ENCODE measurements at regions not wholly inside any gene's neighbourhood (a gene's known extent, or its start where the extent isn't known, plus 50 kb on each side); places are given as distances from the start of the nearest gene placed in this dataset.

DNA sequence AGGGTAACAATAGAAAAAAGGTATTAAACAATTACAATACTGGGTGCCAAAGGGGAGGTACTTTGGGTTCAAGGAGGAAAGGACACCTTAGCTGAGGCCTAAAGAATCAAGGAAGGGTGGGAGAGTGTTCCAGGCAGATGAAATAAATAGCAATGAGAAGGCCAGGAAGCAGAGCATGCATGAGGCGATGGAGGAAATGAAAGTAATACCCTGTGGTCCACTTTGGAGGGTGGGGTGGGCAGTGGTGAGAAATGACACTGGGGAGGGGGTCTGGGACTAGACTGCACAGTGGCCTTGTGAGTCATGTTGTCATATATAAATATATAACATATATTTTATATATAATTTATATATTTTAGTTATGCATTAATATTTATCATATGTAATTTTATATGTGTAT is 55.9 kb downstream of the BHLHE40 start:
- Histone ChIP-seq H3K27ac (ENCODE audit: low read depth, low read length) (no peak overlapping the region), H3K36me3 (ENCODE audit: low read length) (no peaks in the 10 kb centered on the region), H3K79me2 (ENCODE audit: insufficient read depth, low read length) (no peaks in the 10 kb centered on the region), H3K4me3 (ENCODE audit: insufficient read depth, low read length, poor library complexity, severe bottlenecking) (no peak overlapping the region), H3K9me3 (ENCODE audit: insufficient read depth, low read length) (no peaks in the 10 kb centered on the region), H3F3A (ENCODE audit: insufficient read depth) (no peaks in the 10 kb centered on the region), H3K4me2 (ENCODE audit: low read depth, low read length, poor library complexity, severe bottlenecking) (no peak overlapping the region), H3K9me2 (replicated peaks; ENCODE audit: insufficient read depth, low read length) (no peaks in the 10 kb centered on the region), H3K27me3 (ENCODE audit: low read length) (no peaks in the 10 kb centered on the region), H2AFZ (ENCODE audit: low read depth, low read length, severe bottlenecking) (no peak overlapping the region), H3K9ac (ENCODE audit: low read length) (no peak overlapping the region), H4K20me1 (ENCODE audit: low read depth, low read length) (no peaks in the 10 kb centered on the region)
- no peak for TF ChIP-seq EZH2phosphoT487 (conservative IDR thresholded peaks at IDR 0.05; ENCODE audit: low read length)
- TF ChIP-seq, protein P1, sequence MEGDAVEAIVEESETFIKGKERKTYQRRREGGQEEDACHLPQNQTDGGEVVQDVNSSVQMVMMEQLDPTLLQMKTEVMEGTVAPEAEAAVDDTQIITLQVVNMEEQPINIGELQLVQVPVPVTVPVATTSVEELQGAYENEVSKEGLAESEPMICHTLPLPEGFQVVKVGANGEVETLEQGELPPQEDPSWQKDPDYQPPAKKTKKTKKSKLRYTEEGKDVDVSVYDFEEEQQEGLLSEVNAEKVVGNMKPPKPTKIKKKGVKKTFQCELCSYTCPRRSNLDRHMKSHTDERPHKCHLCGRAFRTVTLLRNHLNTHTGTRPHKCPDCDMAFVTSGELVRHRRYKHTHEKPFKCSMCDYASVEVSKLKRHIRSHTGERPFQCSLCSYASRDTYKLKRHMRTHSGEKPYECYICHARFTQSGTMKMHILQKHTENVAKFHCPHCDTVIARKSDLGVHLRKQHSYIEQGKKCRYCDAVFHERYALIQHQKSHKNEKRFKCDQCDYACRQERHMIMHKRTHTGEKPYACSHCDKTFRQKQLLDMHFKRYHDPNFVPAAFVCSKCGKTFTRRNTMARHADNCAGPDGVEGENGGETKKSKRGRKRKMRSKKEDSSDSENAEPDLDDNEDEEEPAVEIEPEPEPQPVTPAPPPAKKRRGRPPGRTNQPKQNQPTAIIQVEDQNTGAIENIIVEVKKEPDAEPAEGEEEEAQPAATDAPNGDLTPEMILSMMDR (IDR thresholded peaks at IDR 0.05; ENCODE audit: insufficient read depth, low read length, poor library complexity, severe bottlenecking), result no peak

DNA sequence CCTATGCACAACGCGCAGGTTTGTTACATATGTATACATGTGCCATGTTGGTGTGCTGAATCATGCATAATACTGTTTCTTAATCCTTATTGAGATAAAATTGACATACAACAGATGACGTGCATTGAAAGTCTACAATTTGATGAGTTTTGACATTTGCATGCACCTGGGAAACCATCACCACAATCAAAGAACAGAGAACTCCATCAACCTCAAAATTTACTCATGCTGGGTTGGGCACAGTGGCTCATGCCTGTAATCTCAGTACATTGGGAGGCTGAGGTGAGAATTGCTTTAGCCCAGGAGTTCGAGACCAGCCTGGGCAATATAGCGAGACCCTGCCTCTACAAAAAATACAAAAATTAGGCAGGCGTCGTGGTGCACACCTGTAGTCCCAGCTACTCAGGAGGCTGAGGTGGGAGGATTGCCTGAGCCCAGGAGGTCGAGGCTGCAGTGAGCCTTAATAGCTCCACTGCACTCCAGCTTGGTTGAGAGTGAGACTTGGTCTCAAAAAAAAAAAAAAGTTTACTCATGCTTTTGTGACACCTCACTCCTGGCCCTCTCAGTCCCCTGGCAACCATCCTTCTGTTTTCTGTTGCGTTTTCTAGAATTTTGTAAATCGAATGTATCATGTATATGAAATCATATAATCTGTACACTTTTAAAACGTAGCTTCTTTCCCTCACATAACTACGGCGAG is 56.6 kb downstream of the BHLHE40 start:
- Histone ChIP-seq H3K27ac (ENCODE audit: low read depth, low read length) (no peak overlapping the region), H3K27me3 (ENCODE audit: low read length) (no peaks in the 10 kb centered on the region), H3F3A (ENCODE audit: insufficient read depth) (no peaks in the 10 kb centered on the region), H2AFZ (ENCODE audit: low read depth, low read length, severe bottlenecking) (no peak overlapping the region), H3K4me3 (ENCODE audit: insufficient read depth, low read length, poor library complexity, severe bottlenecking) (no peak overlapping the region), H3K9ac (ENCODE audit: low read length) (no peak overlapping the region), H3K9me2 (replicated peaks; ENCODE audit: insufficient read depth, low read length) (no peaks in the 10 kb centered on the region), H3K4me2 (ENCODE audit: low read depth, low read length, poor library complexity, severe bottlenecking) (no peak overlapping the region), H3K9me3 (ENCODE audit: insufficient read depth, low read length) (no peaks in the 10 kb centered on the region), H3K79me2 (ENCODE audit: insufficient read depth, low read length) (no peaks in the 10 kb centered on the region), H4K20me1 (ENCODE audit: low read depth, low read length) (no peaks in the 10 kb centered on the region), H3K36me3 (ENCODE audit: low read length) (no peaks in the 10 kb centered on the region)
- TF ChIP-seq, protein P1 (IDR thresholded peaks at IDR 0.05; ENCODE audit: insufficient read depth, low read length, poor library complexity, severe bottlenecking), result no peak
- TF ChIP-seq EZH2phosphoT487 (conservative IDR thresholded peaks at IDR 0.05; ENCODE audit: low read length), result no peak

- no peak overlapping the region for H2AFZ ChIP-seq (ENCODE audit: low read depth, low read length, severe bottlenecking)
- no peaks in the 10 kb centered on the region for H3K27me3 ChIP-seq (ENCODE audit: low read length)
- no peaks in the 10 kb centered on the region for H3K9me3 ChIP-seq (ENCODE audit: insufficient read depth, low read length)
- no peaks in the 10 kb centered on the region for H3F3A ChIP-seq (ENCODE audit: insufficient read depth)
- H3K4me3 ChIP-seq (ENCODE audit: insufficient read depth, low read length, poor library complexity, severe bottlenecking), result no peak overlapping the region
- no peaks in the 10 kb centered on the region for H3K79me2 ChIP-seq (ENCODE audit: insufficient read depth, low read length)
- H3K27ac ChIP-seq (ENCODE audit: low read depth, low read length), result no peak overlapping the region
- H4K20me1 ChIP-seq (ENCODE audit: low read depth, low read length), result no peaks in the 10 kb centered on the region
- no peak overlapping the region for H3K9ac ChIP-seq (ENCODE audit: low read length)
- TF ChIP-seq, protein P1 (IDR thresholded peaks at IDR 0.05; ENCODE audit: insufficient read depth, low read length, poor library complexity, severe bottlenecking), result no peak
- TF ChIP-seq EZH2phosphoT487 (conservative IDR thresholded peaks at IDR 0.05; ENCODE audit: low read length), result no peak
- H3K4me2 ChIP-seq (ENCODE audit: low read depth, low read length, poor library complexity, severe bottlenecking), result no peak overlapping the region
- H3K9me2 ChIP-seq (replicated peaks; ENCODE audit: insufficient read depth, low read length), result no peaks in the 10 kb centered on the region
- H3K36me3 ChIP-seq (ENCODE audit: low read length), result no peaks in the 10 kb centered on the region
Measured at GRCh38 chr3:5036392-5036766, 57.1 kb downstream of the BHLHE40 start.

Data from SU-DHL-6 (cell line).